ENCODE measurements at regions not wholly inside any gene's neighbourhood (a gene's known extent, or its start where the extent isn't known, plus 50 kb on each side); places are given as distances from the start of the nearest gene placed in this dataset.

DNA sequence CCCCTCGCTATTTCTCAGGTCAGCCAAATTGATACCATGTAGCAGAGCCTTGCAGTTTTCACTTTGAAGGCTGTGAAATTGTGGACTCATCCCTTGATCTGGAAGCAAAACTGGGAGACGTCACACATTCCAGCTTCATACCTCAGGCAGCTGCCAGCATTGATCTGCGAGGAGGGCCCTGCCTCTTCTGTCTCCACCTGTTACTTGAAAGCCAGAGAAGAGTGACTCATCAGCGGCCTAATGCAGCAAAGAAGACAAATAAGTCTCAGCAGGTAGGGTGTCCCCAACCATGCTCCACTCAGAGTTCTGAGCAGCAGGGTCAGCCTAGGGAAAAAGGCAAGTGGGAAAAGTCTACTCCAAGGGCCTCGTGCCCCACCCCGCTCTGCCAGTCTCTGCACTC lies 69.4 kb upstream of the BMP2 start:
- no peak for TF ChIP-seq GATA2 (IDR thresholded peaks at IDR 0.05; ENCODE audit: low read depth, low read length)
- no peak for TF ChIP-seq GATA3 (IDR thresholded peaks at IDR 0.05; ENCODE audit: low read depth, low read length)

Data from SH-SY5Y (cell line).